Tongue (tissue), 1 donor: ENCODE measurements at regions not wholly inside any gene's neighbourhood (a gene's known extent, or its start where the extent isn't known, plus 50 kb on each side); places are given as distances from the start of the nearest gene placed in this dataset.
"Not testable (repeated sequence)": the region's sequence is repeated elsewhere in the genome, so short reads cannot be mapped to it uniquely, and the experiment has no call there.

Experiments used
- DNase-seq: peaks from one replicate; pipeline ENCODE4 v3.0.0-alpha.2; 2015

GRCh38 chr2:17193433-17193890 lies 324.8 kb downstream of the RAD51AP2 start:
- DNase-seq: not testable (repeated sequence)

DNA sequence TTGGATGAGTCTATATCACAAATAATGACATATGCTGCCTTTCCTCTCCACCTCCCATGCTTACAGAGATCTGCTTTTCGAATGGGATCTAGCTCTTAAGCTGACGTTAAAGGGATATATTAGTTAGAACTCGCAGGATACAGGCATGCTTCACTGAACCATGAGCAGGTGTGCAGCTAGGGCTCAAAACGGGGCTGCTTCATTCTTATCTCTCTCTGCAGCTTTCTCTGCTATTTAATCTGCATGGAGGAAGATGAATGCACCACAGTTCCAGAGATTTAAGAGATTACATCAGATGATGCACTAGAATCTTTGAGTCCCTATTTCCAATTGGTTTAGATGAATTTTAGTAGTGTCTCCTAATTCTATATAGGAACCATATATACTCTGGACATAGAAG lies 327.0 kb downstream of the RAD51AP2 start:
- no peak for DNase-seq

DNA sequence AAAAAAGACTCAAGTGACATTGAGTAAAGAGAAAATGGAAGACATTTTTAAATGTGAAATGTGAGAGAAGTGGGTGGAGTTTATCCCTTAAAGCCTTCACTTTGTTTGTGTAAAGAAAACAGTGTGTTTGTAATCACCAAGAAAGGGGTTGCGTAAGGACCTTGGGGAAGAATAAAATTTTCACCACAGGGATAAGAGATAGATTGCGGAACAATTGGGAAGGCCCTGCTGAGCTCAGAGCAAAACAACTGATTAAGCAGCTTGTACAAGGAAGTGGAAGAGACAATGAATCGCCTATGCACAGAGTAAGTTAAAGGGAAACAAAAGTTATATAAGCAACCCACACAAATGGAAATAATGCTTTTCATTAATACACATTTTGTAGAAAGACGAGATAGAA lies 327.7 kb downstream of the RAD51AP2 start:
- no peak for DNase-seq

GRCh38 chr2:17188721-17189120 lies 329.5 kb downstream of the RAD51AP2 start:
- DNase-seq: no peak

GRCh38 chr2:17184512-17184911 lies 333.7 kb downstream of the RAD51AP2 start:
- no peak for DNase-seq

DNA sequence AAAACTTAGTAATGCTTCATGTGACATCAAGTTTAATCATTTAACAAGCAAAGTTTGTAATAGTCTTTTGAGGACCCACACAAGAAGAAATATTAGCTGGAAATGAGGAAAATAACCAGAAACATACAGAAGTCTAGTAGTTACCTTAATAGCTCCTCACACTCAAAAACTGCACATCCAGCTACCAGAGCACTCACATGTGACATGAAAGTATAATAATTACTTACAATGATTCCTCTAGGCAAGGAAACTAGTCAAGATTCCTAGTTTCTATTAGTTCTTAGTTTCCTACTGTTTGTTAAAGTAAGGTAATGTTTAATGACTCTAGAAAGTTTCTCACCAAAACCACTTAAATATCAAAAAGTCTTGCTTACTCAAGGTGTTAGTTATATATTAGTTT lies 335.8 kb downstream of the RAD51AP2 start:
- no peak for DNase-seq

DNA sequence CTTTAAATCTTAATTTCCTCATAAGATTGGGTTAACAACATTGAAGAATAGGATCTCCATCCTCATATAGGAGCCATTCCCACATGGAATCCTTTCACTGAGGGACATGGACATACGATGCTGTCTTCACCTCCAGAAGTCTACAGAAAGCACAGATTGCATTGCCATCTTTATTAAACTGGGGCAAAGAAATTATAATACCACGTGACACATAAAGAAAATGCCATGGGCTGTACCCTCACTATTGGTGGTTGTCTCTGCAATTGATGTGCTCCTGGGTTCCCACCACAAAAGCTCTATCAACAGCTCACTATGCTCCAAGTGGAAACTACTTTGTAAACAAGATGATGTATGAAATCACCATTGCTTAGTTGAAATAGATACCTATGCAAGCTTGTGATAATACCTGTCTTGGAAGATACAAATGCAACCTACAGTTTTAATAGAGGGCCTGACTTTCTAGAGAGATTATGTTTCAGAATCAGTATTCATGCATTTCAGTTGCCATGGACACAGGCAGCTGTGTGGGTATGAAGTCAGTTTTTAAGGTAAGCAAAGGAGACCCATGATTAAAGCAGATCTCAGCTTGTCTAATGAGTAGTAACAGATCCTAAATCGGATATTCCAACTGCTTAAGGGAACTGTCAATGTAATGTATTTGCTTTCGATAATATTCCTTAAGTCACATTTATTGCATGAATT lies 337.0 kb downstream of the RAD51AP2 start:
- no peak for DNase-seq

DNA sequence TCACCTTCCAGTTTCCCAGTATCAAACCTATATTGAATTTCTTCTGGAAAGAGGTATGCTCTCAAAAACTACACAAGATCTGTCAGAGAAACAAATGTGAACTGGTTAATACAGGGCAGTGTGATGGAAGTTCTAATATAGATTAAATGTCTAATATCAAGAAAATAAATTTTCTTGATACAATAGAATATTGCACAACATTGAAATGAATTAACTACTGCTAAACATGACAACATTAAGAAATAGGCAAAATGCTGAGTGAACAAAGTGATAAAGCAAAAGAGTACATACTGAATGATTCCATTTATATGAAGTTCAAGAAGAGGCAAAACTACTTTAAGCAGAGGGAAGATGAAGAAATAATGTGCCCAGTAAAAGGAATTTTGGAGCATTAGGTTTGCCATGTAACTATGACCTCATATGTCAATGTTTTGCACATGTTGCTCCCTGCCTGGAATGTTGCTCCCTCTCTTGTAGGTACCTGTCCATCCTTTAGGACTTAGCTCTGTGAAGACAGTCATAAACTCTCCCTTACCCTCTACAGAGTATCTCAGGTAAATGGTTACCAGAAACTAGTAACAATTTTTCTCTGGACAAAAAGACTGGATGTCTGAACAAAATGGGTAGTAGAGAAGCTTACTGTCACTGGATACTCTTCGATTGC lies 339.0 kb downstream of the RAD51AP2 start:
- DNase-seq: no peak

GRCh38 chr2:17177088-17177487 lies 341.2 kb downstream of the RAD51AP2 start:
- DNase-seq: no peak

- peak; percentile 51 for DNase-seq
Observed at GRCh38 chr2:17171446-17172049, 346.7 kb downstream of the RAD51AP2 start.

DNA sequence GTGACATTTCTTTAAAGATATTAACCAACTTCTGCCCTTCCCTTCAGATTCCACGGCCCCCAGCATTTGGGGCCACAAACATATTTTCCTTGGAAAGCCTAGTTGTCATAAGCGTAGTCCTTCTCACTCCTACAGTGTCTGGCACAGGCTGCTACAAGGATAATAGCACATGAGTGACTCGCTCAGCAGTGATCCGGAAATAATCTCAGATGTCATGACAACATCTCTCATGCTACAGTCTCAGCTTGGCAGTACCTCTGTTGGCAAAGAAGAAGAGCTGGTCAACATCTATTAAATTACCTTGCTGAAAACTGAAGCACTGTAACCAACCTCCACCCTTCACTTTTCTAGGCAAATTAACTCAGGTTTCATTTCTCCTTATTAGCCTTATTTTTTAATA lies 351.7 kb downstream of the RAD51AP2 start:
- DNase-seq: no peak

DNA sequence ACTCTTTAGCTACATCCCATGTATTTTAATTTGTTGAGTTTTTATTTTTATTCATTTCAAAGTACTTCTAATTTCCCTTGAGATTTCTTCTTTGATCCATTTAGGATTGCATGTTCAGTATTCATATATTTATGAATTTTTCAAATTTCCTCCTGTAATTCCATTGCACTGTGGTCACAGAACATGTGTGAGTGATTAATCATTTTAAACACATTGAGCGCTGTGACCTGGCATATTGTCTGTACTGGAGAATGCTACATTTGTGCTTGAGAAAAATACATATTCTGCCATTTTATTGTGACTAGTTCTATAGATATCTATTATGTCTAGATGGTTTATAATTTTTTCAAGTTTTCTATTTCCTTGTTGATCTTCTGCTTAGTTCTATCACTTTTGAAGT lies 353.7 kb downstream of the RAD51AP2 start:
- no peak for DNase-seq

DNA sequence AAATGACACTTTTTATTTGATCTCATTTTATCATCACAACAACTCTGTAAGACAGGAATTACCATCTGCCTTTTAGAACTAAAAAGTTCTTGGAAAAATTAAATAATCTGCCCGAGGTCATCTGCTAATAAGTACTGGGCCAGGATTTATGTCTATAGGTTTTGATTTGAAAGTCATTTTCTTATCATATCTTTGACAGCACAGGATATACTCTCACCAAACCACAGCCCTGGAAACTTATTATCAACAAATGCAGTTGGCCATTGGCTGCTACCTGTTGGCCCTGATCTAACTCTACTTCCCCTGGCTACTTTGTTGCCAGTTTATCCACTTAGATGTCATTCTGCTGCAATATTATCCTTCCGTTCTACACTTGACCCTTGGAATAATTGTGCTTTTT lies 354.6 kb downstream of the RAD51AP2 start:
- DNase-seq: no peak

DNA sequence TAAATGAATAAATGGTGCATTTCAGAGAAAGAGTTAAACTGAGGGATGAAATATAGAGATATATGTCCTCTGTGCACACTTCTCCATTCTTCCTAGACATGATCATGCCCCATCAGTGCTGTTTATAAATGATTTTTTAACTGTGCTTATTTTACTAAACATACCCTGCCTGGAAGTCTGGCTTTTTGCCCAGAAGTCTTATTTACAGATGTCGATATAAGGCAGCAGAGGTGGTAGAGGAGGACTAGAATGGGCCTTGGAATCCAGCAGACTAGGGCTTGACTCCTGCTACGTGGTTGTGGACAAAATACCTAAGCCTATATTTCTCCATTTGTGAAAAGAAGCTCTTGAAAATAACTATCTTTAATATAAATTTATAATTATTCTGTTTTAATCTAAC lies 355.5 kb downstream of the RAD51AP2 start:
- DNase-seq: no peak

- no peak for DNase-seq
Observed at GRCh38 chr2:17160594-17160993, 357.6 kb downstream of the RAD51AP2 start.

GRCh38 chr2:17156086-17156485 lies 362.2 kb downstream of the RAD51AP2 start:
- DNase-seq: no peak

DNA sequence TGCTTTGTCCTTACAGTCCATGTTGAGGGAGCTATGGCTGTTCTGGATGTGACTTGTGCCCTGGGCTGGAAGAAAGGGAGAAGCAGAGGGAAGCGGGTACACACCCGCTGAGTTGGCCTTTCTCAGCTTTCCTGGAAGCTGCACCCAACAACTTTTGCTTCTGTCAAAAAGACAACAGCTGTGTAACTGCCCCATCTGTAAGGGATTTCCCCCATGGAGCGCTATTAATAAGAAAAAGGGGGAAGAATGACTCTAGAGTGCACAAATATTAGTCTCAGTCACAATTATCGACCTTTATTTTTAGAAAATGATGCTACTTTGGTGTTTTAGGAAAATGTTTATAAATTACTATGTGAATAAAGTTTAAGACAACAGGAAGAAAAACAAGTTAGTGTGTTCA lies 368.3 kb downstream of the RAD51AP2 start:
- DNase-seq: peak; percentile 6

GRCh38 chr2:17148407-17149145 lies 369.7 kb downstream of the RAD51AP2 start:
- DNase-seq: peak; percentile 35

DNA sequence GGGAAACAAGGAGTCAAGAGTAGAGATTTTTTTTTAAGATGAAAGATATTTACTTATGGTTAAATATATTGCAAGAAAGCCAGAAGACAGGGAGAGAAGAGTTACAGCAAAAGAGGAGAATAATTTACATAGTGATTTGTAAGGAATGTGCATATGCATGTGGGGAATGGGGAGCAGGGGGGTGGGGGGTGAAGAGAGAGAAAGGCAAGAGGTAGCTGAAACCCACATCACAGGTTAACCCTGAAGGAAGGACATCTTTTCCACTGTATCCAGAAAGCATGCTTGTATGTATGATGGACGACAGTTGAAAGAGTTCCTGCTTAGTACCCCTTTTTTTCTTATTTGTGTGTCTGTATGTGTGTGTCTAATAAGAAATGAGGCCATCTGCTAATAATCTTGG lies 371.9 kb downstream of the RAD51AP2 start:
- no peak for DNase-seq

DNA sequence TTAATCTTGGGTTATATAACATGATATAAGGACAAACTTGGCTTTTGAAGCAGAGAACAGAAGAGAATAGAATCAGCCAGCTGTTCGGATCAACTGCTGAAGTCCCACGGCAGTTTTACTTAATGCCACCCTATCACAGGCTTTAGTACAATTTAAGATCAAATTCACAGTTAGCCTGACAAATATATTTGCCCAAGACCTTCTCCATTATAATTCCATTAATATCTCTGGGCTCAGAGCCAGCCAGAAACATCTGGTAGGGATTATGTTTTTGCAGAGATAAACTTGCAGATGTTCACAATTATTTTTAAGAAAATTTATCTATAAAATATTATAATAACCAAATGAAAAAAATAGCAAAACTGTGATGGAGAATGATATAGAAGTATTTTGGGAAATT lies 381.4 kb downstream of the RAD51AP2 start:
- peak; percentile 65 for DNase-seq

- no peak for DNase-seq
Observed at GRCh38 chr2:17136231-17136630, 382.0 kb downstream of the RAD51AP2 start.

DNA sequence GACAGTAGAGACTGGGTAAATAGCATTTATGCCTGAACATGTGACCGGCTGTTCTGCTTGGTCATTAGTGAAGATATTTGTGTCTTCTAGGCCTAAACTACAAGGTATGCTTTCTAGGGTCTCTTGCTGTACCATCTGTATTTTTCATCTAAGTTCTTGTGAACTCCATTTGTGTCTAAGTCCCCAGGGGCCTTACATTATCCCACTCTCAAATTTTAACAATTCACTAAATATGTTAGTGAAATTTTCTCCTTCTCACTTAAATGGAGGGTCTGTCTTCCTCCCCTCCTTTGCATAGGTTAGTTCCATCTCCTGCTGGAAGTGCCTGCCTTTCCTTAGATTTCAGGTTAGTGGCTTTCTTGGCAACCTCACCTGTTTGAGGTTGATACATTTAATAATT lies 382.6 kb downstream of the RAD51AP2 start:
- DNase-seq: no peak
